Posterior cingulate gyrus (tissue), 11 donors: ENCODE measurements at regions not wholly inside any gene's neighbourhood (a gene's known extent, or its start where the extent isn't known, plus 50 kb on each side); places are given as distances from the start of the nearest gene placed in this dataset.
"Not testable (repeated sequence)": the region's sequence is repeated elsewhere in the genome, so short reads cannot be mapped to it uniquely, and the experiment has no call there.

Source experiments
- DNase-seq, 10 donors: peaks; one replicate each; pipeline versions ENCODE4 v3.0.0 to v3.0.0-alpha.2; 2020 to 2021; ENCODE audit warnings: mixed read lengths in 3 of 10
- intact Hi-C: fragments of 100-400 bp; cut with DNase I; formaldehyde crosslinking; loops from one replicate; pipeline ENCODE4 v1.15.1; 2023

GRCh38 chr18:71324356-71324755 is 1035.5 kb downstream of the SOCS6 start:
- intact Hi-C loops, result no loop called here
- no peak for DNase-seq

- no peak for DNase-seq
- intact Hi-C loops, result no loop called here
These were observed 1033.4 kb downstream of the SOCS6 start for GRCh38 chr18:71322201-71322600.

- intact Hi-C loops, result no loop called here
- no peak for DNase-seq
These were observed 1032.5 kb downstream of the SOCS6 start for GRCh38 chr18:71321319-71321718.

GRCh38 chr18:71304856-71305255 is 1016.0 kb downstream of the SOCS6 start:
- DNase-seq, result no peak
- intact Hi-C loops, result no loop called here

GRCh38 chr18:71303743-71304142 is 1014.9 kb downstream of the SOCS6 start:
- DNase-seq, intact Hi-C loops: not testable (repeated sequence)

- DNase-seq, result no peak
- intact Hi-C loops, result no loop called here
These were observed 1012.8 kb downstream of the SOCS6 start for GRCh38 chr18:71301596-71301995.

- intact Hi-C loops, DNase-seq: not testable (repeated sequence)
These were observed 1005.4 kb downstream of the SOCS6 start for GRCh38 chr18:71294201-71294600.

GRCh38 chr18:71293322-71293721 is 1004.5 kb downstream of the SOCS6 start:
- intact Hi-C loops, result no loop called here
- no peak for DNase-seq

- intact Hi-C loops, result no loop called here
- no peak for DNase-seq
These were observed 998.4 kb downstream of the SOCS6 start for GRCh38 chr18:71287268-71287667.

- intact Hi-C loops, result no loop called here
- DNase-seq, result no peak
These were observed 963.6 kb downstream of the SOCS6 start for GRCh38 chr18:71252351-71252865.

- no peak for DNase-seq
- intact Hi-C loops, result no loop called here
These were observed 961.3 kb downstream of the SOCS6 start for GRCh38 chr18:71250191-71250590.

GRCh38 chr18:71249791-71250190 is 960.9 kb downstream of the SOCS6 start:
- intact Hi-C loops, result no loop called here
- DNase-seq, result no peak

GRCh38 chr18:71242981-71243380 is 954.1 kb downstream of the SOCS6 start:
- DNase-seq, result no peak
- intact Hi-C loops, result no loop called here

GRCh38 chr18:71238974-71239624 is 950.3 kb downstream of the SOCS6 start:
- intact Hi-C loops, result no loop called here
- DNase-seq, result no peak

- no peak for DNase-seq
- intact Hi-C loops, result no loop called here
These were observed 948.8 kb downstream of the SOCS6 start for GRCh38 chr18:71237641-71238040.

- DNase-seq, result no peak
- intact Hi-C loops, result no loop called here
These were observed 944.3 kb downstream of the SOCS6 start for GRCh38 chr18:71233177-71233576.

GRCh38 chr18:71223486-71223885 is 934.6 kb downstream of the SOCS6 start:
- intact Hi-C loops, result no loop called here

GRCh38 chr18:71221405-71221804 is 932.6 kb downstream of the SOCS6 start:
- intact Hi-C loops, result no loop called here
- DNase-seq, result peak in 1 of 10 donors; percentile 53

More at GRCh38 chr18:71223486-71223885, 934.6 kb downstream of the SOCS6 start:
- DNase-seq, result no peak

- peak in 2 of 10 donors; percentile 74 to 76 for DNase-seq
- intact Hi-C loops, result not testable (repeated sequence)
These were observed 923.9 kb downstream of the SOCS6 start for GRCh38 chr18:71212739-71213138.

GRCh38 chr18:71212222-71212621 is 923.4 kb downstream of the SOCS6 start:
- intact Hi-C loops, result no loop called here
- DNase-seq, result peak in 1 of 10 donors; percentile 72

- intact Hi-C loops, result no loop called here
These were observed 921.1 kb downstream of the SOCS6 start for GRCh38 chr18:71209944-71210343.

GRCh38 chr18:71194438-71194837 is 905.6 kb downstream of the SOCS6 start:
- intact Hi-C loops, result no loop called here
- no peak for DNase-seq

More at GRCh38 chr18:71209944-71210343, 921.1 kb downstream of the SOCS6 start:
- no peak for DNase-seq
